HG03432 (cell line): ENCODE measurements at regions not wholly inside any gene's neighbourhood (a gene's known extent, or its start where the extent isn't known, plus 50 kb on each side); places are given as distances from the start of the nearest gene placed in this dataset.
"Not testable (repeated sequence)": the region's sequence is repeated elsewhere in the genome, so short reads cannot be mapped to it uniquely, and the experiment has no call there.

ENCODE experiments used
- ATAC-seq: cut with Tn5 transposase; IDR thresholded peaks from one replicate; pipeline ENCODE4 v1.9.1; 2021; ENCODE audit warnings: mild to moderate bottlenecking, moderate library complexity; ENCODE audit not compliant: unreplicated experiment

DNA sequence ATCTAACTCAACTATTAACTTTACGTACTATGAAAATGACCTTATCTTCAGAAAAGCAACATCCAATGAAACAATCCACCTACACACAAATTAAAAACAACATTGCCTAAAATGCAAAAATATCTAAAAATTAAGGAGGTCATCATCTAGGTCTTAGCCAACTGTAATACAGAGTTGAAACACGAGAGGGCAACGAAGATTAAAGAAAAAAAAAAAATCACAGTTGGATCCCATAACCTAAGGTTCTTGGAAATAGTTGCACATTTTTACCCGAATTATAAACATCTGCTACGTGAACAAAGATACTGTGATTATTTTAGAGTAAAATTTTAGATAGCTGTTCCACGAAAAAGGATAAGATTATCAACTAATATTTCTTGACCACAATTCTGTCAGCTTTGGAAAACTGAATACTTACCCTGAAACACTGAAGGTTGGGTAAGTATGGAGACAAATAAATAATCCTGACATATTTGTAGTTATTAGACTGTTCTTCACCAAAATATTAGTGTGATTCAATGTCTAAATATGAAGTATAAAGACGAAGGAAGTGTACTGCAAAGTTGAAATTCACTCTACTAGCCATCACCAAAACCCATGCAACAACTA, 88.0 kb upstream of the AK4 start:
- peak; percentile 52 for ATAC-seq

DNA sequence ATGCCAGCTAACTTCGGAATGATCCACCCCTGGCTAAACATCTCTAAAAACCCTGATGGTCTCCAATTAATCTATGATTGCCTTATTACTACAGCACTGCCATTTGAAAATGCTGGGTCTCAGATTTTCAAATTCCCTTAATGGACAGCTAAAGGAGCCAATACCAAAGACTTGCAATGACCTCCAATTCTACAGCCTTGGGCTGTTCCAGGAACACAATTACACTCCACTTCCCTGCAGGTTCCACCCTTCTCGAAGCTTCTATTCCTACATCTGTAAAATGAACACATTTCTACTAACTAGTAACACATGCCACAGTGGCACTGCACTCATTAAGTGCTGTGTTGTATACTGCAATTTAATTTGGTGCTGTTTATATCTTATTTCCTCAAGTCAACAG, 85.7 kb upstream of the AK4 start:
- no peak for ATAC-seq

DNA sequence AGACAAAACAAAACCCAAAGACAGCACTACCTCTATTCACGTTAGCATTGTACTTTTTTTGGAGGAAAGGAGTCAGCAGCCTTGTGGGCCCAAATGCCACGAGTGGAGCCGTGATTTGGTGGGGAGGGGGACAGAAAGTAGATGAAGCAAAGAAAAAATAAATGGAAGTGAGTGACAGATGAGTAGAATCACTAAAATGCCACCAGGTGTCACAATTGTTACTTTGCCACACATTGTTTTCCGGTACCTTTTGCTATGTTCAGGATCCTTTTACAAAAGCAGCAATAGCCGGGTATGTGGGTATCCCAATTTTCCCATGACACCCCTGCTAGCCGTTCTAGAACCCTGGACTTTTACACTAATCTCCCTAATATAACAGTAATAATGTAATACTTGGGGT, 85.0 kb upstream of the AK4 start:
- ATAC-seq = no peak

DNA sequence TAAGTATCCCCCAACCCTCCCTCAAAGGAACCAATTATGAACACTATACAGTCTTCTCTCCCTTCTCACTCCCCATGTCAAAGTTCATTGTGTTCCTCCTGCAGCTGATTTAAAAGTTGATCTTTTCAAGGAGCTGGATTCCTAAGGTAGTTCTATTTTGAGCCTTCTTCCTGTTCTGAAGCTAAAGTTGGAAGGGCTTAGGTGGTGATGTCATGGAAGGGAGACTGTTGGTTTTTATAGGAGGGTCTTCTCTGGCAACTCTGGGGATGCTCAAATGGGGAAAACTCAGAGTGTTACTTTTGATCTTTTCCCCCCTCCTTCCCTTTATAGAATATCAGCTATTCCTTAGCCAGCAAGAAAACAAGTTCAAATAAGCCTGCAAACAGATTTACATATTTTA, 83.0 kb upstream of the AK4 start:
- ATAC-seq = no peak

DNA sequence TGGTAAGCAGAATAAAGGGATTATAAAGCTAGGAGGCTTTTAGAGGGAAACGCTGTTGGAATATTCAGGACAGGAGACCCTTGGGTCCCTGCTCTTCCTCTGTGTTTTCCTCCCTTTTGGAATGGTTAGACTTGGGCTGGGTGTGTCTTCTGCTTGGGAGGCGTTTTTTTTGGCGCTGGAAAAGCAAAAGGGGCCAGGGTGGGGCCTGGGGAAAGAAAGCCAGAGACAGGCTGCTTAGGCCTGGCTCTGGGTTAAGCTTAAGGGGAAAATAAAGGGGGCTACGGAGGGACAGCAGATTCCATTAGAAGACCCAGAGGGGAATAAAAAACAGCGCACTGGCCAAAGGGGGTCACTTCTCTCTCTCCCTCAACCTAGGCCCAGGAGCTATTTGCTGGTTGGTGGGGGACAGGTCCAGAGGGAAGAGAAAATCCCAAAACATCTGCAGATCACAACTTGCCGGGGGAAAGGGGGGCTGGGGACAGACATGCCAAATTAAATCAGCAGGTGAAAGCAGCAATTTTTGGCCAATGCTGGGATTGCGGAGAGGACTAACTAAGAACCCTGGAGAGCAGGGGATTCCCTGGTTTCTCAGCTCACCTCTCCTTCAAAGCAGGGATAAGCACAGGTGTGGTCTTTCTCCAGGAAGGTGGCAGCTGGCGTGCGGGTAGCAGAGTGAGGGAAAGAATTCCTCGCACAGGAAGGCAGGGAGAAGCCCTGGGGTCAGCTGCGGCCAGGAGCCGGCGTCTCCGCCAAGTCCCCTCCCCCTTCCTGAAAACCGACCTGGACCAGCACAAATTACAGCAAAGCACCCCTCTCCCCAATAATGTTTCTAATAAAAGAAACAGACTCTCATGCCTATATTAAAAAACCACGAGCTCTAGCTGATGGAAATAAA, 82.2 kb upstream of the AK4 start:
- no peak for ATAC-seq

DNA sequence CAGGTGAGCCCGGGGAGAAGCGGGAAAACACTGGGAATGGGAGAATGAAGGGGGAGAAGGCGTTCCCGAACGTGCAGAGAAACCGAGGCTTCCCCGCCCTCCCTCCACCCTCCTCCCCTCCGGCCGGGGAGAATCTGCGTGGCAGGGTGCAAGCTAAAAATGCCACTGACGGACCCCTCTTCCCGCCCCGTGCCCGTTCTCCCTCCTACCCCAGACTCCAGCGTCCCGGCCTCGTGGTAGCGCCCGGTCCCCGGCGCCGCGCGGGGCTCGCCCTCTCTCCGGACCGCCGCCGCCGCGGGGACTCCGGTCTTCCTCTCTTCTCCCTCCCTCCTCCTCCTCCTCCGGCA, 81.6 kb upstream of the AK4 start:
- no peak for ATAC-seq

DNA sequence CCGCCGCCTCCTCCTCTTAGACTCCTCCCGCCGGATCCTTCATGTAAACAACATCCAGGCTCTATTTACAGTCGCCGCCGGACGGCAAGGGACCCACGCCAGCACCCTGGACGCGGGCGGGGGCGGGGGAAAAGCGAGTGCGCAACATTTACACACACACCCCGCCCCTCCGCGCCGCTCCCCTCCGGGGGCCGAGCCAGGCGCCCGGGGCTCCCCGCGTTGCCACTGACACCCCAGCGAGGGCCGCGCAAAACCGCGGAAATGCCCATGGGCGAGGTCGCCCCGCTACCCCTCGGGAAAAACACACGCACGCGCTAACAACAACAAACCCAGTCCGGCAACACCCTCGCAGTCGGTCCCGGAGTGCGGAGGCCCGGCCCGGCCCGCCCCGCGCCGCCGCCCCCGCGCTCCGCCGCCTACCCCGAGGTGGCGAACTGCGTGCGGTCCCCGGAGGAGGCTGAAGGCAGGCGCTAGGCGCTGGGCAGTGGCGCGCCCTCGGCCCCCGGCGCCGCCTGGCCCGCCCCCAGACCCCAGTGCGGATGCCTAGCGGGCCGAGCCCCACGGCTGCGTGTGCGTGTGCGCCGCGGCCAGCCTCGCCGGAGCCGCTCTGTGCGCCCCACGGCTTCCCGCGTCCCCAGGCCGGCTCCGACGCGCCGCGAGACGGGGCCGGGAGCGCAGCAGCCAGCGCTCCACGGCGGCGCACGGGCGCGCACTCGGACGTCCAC, 81.1 kb upstream of the AK4 start:
- ATAC-seq = peak; percentile 60

DNA sequence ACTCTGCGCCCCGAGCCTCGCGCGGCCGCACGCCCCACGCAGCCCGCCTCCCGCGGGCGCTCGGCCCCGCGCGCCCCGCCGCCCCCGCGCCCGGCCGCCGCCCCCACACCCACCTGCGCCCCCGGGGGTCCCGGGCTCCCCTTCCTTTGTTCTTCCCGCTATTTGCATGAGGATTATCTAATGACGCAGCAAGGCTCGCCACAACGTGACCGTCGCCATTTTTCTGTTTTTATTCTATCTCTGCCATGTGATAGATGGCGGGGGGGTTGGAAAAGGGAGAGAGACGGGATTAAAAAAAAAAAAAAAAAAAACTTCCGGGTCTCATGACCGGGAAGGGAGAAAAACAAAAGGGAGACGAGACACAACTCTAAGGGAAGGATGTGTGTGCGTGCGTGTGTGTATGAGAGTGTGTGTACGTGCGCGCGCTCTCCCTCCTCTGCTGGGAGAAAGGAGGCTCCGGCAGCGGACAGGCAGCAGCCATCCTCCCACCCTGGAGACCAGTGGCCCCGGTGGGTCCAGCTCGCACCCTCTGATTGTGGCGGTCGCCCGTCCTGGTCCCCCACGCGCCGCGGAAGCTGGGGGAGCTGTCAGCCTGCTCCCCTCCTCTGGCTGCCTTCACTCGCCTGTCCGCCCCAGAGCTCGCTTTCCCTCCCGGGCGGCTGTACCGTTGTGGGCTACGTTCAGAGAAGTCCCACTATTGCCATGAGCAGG, 80.4 kb upstream of the AK4 start:
- peak; percentile 51 for ATAC-seq

DNA sequence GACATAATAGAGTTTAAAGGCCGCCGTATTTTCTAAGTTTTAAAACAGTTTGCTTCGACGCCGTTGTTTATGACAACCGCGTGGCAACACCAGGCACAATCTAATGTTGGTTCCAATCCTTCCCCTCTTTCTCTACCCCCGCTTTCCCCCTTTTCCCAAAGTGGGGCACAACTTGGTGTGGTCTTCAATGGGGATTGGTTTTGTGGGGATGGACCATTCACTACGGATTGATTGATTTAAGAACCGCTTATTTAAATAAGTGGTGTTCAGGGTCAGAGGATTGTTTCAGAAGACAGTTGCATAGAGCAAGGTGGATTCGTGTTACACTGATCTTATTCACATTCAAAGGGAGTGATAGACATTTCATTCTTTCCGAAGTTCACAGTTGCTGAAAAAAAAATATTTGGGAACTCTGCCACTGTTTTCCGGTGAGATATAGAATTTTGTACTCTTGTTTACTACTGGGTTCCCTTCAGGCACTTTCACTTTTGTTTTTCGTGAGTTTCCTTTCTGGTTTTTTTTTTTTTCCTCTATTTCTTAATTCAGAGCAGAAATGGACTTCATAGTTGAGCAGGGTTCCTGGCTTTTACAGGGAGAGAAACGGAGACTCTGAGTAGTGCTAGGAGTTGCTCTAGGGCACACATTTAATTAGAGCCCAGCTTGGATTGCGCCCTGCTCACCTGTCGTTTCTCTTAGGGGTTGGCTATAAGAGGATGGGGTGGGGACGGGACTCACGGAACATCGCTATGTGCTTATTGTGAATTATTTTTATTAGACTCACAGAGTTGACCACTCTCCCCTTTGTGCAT, 79.6 kb upstream of the AK4 start:
- ATAC-seq = peak; percentile 3

DNA sequence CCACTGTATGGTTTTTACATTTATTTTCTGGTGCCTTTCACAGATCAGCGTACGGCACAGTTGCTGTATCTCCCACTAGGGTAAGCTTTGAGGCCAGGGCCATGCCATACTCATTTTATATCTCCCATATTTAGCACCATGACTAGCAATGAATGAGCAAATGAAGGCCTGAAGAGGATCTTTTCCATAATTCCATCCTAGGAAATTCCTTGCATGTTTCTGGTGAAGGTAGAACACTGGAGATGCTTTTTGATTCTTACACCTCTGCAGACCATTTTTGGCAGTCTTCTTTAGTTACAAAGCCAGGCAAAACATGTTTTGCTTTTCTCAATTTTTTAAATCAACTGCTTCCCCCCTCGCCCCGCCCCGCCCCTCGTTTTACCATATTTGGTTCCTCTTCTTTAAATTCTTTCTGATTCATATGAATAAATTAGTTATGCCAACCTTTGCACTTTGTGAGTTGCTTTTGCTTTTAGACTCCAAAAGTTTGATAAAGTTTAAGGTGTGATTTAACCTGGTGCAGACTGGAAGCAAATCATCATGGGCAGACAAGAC, 78.9 kb upstream of the AK4 start:
- no peak for ATAC-seq

DNA sequence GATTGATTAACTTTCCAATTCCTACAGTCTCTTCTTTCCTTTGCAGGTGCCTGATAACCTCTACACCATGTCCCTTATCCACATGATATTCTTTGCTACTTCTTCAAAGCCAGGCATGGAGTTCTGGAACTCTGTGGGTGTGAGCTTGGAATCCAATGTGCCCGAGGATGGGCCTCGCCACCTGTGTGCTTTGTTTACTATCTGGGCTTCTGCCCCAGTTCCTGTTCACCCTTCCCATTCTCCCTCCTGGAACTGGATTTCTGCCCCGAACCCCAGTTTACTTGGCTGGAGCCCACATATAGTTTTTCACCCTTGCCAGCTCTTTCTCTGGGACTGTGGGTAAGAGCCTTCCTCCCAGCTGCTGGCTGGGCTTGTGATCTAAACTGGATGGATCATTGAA, 75.2 kb upstream of the AK4 start:
- no peak for ATAC-seq

DNA sequence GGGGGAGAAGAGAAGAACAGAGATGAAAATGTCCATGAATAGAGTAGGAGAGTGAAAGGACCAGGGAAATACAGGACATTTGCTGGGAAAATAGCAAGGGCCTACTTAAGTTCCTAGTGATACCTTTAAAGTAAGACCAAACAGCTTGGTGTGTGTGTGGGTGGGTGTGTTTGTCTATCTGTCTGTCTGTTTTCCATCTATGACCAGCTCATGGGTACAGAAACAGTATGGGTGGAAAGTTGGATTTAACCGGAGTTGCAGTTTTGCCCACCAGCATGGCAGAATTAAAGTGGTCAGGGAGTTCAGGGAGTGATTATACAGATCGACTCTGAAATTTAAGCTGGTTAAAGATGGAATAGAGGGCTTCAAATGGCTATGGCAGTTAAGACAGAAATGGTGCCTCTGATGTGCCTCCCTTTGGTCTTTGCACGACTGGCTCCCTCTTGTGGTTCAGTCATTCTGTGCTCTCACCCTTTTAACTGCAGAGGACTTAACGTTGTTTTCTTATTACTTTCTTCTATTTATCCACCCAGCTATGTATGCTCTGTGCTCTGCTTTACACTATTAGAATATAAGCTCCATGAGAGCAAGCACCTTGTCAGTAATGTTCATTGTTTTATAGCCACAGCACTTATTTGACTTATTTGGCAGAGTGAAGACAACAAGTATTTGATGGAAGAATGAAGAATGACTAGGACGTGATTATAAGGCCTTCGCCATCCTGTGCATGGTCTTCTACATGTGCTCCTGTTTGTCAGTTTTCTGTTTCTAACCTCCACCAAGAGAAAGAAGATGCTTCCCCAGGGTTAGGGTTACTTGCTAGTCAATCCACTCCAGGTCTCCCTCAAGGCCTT, 72.7 kb upstream of the AK4 start:
- peak; percentile 91 for ATAC-seq

DNA sequence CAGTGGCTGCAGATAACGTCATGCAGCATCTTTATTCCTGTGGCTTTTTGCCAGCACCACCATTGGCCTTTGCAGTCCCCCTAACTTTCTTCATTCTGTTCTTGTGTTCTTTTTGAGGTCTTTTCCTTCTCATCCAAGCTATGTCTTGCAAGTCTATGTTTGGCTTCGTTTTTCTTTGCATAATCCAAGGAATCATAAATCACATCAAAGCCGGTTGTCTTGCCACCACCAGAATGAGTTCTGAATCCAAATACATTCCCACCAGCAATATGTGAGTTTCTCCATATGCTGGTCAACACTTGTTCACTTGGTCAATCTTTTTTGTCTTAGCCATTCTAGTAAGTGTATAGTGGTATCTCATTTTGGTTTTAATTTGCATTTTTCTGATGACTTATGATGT, 70.6 kb upstream of the AK4 start:
- ATAC-seq = no peak

DNA sequence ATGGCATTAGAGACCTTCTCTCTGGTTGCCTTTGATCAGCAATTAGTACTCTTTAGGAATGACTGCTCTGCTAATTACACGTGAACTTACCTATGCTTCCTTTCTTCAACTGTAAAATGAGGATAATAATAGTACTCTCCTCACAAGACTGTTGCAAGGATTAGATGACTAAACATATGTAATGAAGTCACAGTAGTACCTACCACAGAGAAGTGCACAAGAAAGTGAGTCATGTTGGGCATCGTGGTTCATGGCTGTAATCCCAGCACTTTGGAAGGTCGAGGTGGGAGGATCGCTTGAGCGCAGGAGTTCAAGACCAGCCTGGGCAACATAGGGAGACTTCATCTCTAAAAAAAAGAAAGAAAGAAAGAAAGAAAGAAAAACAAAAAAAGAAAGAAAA, 68.1 kb upstream of the AK4 start:
- ATAC-seq = no peak

DNA sequence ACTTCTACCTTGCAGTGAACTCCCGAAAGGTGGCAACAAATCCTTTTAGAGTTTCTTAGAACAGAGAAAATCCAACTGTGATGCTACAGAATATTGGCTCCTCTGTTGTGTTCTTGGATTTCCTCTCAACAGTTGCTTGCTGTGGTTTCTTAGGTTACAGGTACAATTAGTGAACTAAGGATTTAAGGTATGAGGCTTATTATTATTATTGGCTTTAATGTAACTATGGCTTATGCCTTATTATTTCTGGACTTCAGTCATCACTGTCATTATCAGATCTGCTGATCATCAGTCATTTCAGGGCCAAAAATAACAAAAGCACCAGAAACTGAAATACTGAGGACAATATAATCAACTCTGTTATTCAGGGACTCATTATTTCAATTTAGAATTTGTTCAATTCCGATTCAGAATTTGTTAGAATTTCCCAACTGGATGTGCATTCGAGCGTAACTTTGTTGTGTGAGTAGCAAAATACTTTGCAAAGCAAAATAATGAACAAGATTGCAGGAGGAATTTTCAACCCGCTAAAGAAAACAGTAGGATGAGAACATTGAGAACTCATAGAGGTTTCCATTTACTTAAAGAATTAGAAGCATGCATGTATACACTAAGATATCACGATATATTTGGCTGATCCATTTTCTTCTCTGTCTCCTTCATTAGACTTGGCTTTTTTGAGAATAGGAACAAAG, 65.5 kb upstream of the AK4 start:
- ATAC-seq = no peak

DNA sequence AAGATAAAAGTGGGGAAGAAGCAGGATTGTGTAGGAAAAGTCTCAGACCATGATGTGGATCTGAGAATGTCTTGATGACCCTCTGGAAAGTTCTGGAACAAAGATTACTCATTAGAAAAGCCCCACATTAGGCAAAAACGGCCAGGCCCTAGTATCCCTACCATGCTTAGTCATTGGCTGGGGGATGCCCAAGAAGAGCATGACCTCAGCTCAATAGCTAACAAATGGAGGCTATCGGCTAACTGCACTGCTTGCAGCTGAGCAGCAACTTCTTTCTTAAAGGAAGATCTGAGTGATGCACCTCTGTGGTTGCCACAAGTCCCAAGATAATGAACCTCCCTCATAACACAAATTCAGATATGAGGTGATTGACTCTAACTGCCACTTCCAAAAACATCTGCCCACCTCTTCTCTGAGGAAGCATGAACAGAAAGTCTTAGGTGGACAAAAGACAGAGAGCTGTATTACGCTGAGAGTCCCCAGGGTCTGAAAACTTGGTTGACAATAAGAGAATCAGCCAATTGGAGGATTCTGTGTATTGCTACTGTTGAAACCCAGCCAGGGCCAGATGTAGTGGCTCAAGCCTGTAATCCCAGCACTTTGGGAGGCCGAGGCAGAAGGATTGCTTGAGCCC, 64.6 kb upstream of the AK4 start:
- ATAC-seq = peak; percentile 74

DNA sequence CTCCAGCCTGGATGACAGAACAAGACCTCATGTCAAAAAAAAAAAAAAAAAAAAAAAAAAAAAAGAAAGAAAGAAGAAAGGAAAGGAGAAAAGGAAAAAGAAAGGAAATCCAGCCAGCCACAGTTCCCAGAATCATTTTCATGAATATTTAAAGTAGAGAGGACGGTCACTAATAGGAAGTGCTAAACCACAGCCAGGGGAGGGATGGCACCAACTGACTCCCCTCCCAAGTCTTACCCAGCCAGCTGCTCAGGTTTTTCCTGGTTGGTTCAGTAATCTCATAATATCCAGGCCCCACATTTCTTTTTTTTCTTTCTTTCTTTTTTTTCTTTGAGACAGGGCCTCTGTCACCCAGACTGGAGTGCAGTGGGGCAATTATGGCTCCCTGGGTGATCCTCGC, 63.9 kb upstream of the AK4 start:
- no peak for ATAC-seq

DNA sequence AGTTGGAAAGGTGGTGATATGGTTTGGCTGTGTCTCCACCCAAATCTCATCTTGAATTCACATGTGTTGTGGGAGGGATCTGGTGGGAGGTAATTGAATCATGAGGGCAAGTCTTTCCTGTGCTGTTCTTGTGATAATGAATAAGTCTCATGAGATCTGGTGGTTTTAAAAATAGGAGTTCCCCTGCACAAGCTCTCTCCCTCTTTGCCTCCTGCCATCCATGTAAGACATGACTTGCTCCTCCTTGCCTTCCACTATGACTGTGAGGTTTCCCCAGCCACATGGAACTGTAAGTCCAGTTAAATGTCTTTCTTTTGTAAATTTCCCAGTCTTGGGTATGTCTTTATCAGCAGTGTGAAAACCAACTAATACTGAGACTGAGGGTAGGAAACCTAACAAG, 60.5 kb upstream of the AK4 start:
- ATAC-seq = not testable (repeated sequence)
